SU-DHL-6 (cell line): ENCODE measurements at regions not wholly inside any gene's neighbourhood (a gene's known extent, or its start where the extent isn't known, plus 50 kb on each side); places are given as distances from the start of the nearest gene placed in this dataset.

ENCODE experiments used
- H2AFZ ChIP-seq: fragments of 200-600 bp; sonication (generic); 2 replicates; pipeline ENCODE4 v1.6.1; 2014; ENCODE audit warnings: low read depth, mild to moderate bottlenecking, moderate library complexity, mixed read lengths, antibody characterized with exemption, low read length; ENCODE audit not compliant: severe bottlenecking
- H3F3A ChIP-seq: fragments of 200-600 bp; shearing (Covaris generic); 2 replicates; pipeline ENCODE4 v1.6.0; 2016; ENCODE audit warnings: antibody characterized with exemption, mild to moderate bottlenecking; ENCODE audit not compliant: insufficient read depth
- H3K27ac ChIP-seq: fragments of 200-600 bp; sonication (generic); 2 replicates; pipeline ENCODE4 v1.5.1; 2016; ENCODE audit warnings: low read depth, mild to moderate bottlenecking, low read length, moderate library complexity, mixed read lengths
- H3K27me3 ChIP-seq: fragments of 200-600 bp; sonication (generic), shearing (Covaris generic); 2 replicates; pipeline ENCODE4 v1.6.0; 2014; ENCODE audit warnings: mild to moderate bottlenecking, low read length
- H3K36me3 ChIP-seq: fragments of 200-600 bp; sonication (generic); 2 replicates; pipeline ENCODE4 v1.6.1; 2014; ENCODE audit warnings: mild to moderate bottlenecking, low read length, mixed read lengths
- H3K4me2 ChIP-seq: fragments of 300-600, 200-600 bp; shearing (Covaris generic), sonication (generic); 2 replicates; pipeline ENCODE4 v1.6.0; 2014; ENCODE audit warnings: low read length, low read depth, mild to moderate bottlenecking; ENCODE audit not compliant: poor library complexity, severe bottlenecking
- H3K4me3 ChIP-seq: fragments of 200-600 bp; sonication (generic); 2 replicates; pipeline ENCODE4 v1.5.1; 2014; ENCODE audit warnings: antibody characterized with exemption, low read length, mild to moderate bottlenecking, mixed read lengths; ENCODE audit not compliant: insufficient read depth, poor library complexity, severe bottlenecking
- H3K79me2 ChIP-seq: fragments of 200-600 bp; sonication (generic); 2 replicates; pipeline ENCODE4 v1.6.1; 2014; ENCODE audit warnings: mild to moderate bottlenecking, low read length, moderate library complexity; ENCODE audit not compliant: insufficient read depth
- H3K9ac ChIP-seq: fragments of 200-600 bp; sonication (generic); 2 replicates; pipeline ENCODE4 v1.7.0; 2014; ENCODE audit warnings: mild to moderate bottlenecking, low read length
- H3K9me2 ChIP-seq: fragments of 200-600 bp; sonication (generic); replicated peaks from 2 replicates; pipeline ENCODE4 v1.6.1; 2014; ENCODE audit warnings: low read length; ENCODE audit not compliant: insufficient read depth
- H3K9me3 ChIP-seq: fragments of 200-600 bp; sonication (generic); 2 replicates; pipeline ENCODE4 v1.6.1; 2014; ENCODE audit warnings: low read length, mixed read lengths; ENCODE audit not compliant: insufficient read depth
- H4K20me1 ChIP-seq: fragments of 200-600 bp; sonication (generic); 2 replicates; pipeline ENCODE4 v1.6.1; 2014; ENCODE audit warnings: low read depth, mild to moderate bottlenecking, antibody characterized with exemption, low read length, moderate library complexity, mixed read lengths
- CTCF ChIP-seq: fragments of 200-600 bp; sonication (generic); IDR thresholded peaks from one replicate; pipeline ENCODE4 v1.5.1; 2017; ENCODE audit warnings: antibody characterized with exemption, mild to moderate bottlenecking, low read length, moderate library complexity; ENCODE audit not compliant: insufficient read depth, poor library complexity, severe bottlenecking
- EZH2phosphoT487 ChIP-seq: fragments of 200-600 bp; sonication (generic), shearing (Covaris generic); conservative IDR thresholded peaks from 2 replicates; pipeline ENCODE4 v1.6.1; 2018; ENCODE audit warnings: mild to moderate bottlenecking, antibody characterized with exemption, low read length, moderate library complexity, mixed read lengths

GRCh38 chr3:107112356-107112755 is 264.9 kb upstream of the CCDC54 start:
- Histone ChIP-seq H3K4me2 (no peak overlapping the region), H3K9me3 (no peaks in the 10 kb centered on the region), H3K4me3 (no peak overlapping the region), H3F3A (no peaks in the 10 kb centered on the region), H3K36me3 (no peaks in the 10 kb centered on the region), H2AFZ (no peak overlapping the region), H3K27ac (no peak overlapping the region), H3K79me2 (no peaks in the 10 kb centered on the region), H4K20me1 (no peaks in the 10 kb centered on the region), H3K27me3 (no peaks in the 10 kb centered on the region), H3K9ac (no peak overlapping the region), H3K9me2 (no peaks in the 10 kb centered on the region)
- TF ChIP-seq EZH2phosphoT487 (no peak), CTCF (no peak)

- no peaks in the 10 kb centered on the region for H4K20me1 ChIP-seq
- H3F3A ChIP-seq, result no peaks in the 10 kb centered on the region
- H3K79me2 ChIP-seq, result no peaks in the 10 kb centered on the region
- TF ChIP-seq EZH2phosphoT487 (no peak), CTCF (no peak)
- no peaks in the 10 kb centered on the region for H3K9me2 ChIP-seq
- H3K36me3 ChIP-seq, result no peaks in the 10 kb centered on the region
- no peaks in the 10 kb centered on the region for H3K9me3 ChIP-seq
- no peak overlapping the region for H2AFZ ChIP-seq
- H3K4me2 ChIP-seq, result no peak overlapping the region
- no peak overlapping the region for H3K9ac ChIP-seq
- H3K4me3 ChIP-seq, result no peak overlapping the region
- no peak overlapping the region for H3K27ac ChIP-seq
- H3K27me3 ChIP-seq, result no peaks in the 10 kb centered on the region
Measured at GRCh38 chr3:107116251-107116650, 261.0 kb upstream of the CCDC54 start.

- Histone ChIP-seq H3K79me2 (no peaks in the 10 kb centered on the region), H3K9me2 (no peaks in the 10 kb centered on the region), H3K4me3 (no peak overlapping the region), H3F3A (no peaks in the 10 kb centered on the region), H2AFZ (no peak overlapping the region), H3K9ac (no peak overlapping the region), H3K36me3 (no peaks in the 10 kb centered on the region), H3K9me3 (no peaks in the 10 kb centered on the region), H3K4me2 (no peak overlapping the region), H3K27ac (no peak overlapping the region), H4K20me1 (no peaks in the 10 kb centered on the region), H3K27me3 (no peaks in the 10 kb centered on the region)
- TF ChIP-seq EZH2phosphoT487, result no peak
- no peak for TF ChIP-seq CTCF
Measured at GRCh38 chr3:107117156-107117555, 260.1 kb upstream of the CCDC54 start.
